H1 (cell line): ENCODE measurements at regions not wholly inside any gene's neighbourhood (a gene's known extent, or its start where the extent isn't known, plus 50 kb on each side); places are given as distances from the start of the nearest gene placed in this dataset.

Experiments used
- CTCF ChIP-seq, 3 experiments: IDR thresholded peaks; 1 replicate in 2 of 3; 2 replicates in 1 of 3; pipeline versions ENCODE4 v1.5.1 to v1.6.1; 2011; ENCODE audit warnings: low read length in 3 of 3, mild to moderate bottlenecking in 3 of 3, inconsistent platforms in 2 of 3, low read depth in 1 of 3, moderate library complexity in 1 of 3; ENCODE audit not compliant: insufficient read depth in 1 of 3; ENCODE audit errors: control extremely low read depth in 1 of 3
- KDM5A ChIP-seq: fragments of 200-600 bp; IDR thresholded peaks from 2 replicates; pipeline ENCODE4 v1.7.1; 2012; ENCODE audit warnings: mild to moderate bottlenecking, low read length, inconsistent platforms, mixed read lengths
- POLR2A ChIP-seq, 2 experiments: IDR thresholded peaks; 1 replicate in 1 of 2; 2 replicates in 1 of 2; pipeline ENCODE4 v1.6.1; 2011; ENCODE audit warnings: low read depth in 2 of 2, low read length in 2 of 2, mild to moderate bottlenecking in 2 of 2; ENCODE audit errors: control extremely low read depth in 1 of 2

GRCh38 chr6:23213193-23213592 lies 643.8 kb downstream of the HDGFL1 start (continued):
- TF ChIP-seq CTCF (IDR thresholded peaks at IDR 0.05; ENCODE audit: control extremely low read depth in 1 of 3, insufficient read depth in 1 of 3, low read depth in 1 of 3, low read length in 3 of 3) (no peak), POLR2A (IDR thresholded peaks at IDR 0.05; ENCODE audit: control extremely low read depth in 1 of 2, low read depth in 2 of 2, low read length in 2 of 2) (no peak), KDM5A (no peak)
- TF ChIP-seq, all 59 proteins: peak for 0
